SK-N-MC (cell line): ENCODE measurements at regions not wholly inside any gene's neighbourhood (a gene's known extent, or its start where the extent isn't known, plus 50 kb on each side); places are given as distances from the start of the nearest gene placed in this dataset.

Source experiments
- EZH2 ChIP-seq: fragments of 200-600 bp; sonication (generic); IDR thresholded peaks from one replicate; pipeline ENCODE4 v1.6.1; 2017; ENCODE audit warnings: antibody characterized with exemption
- POLR2AphosphoS5 ChIP-seq: IDR thresholded peaks from 2 replicates; pipeline ENCODE4 v1.6.1; 2012; ENCODE audit warnings: mild to moderate bottlenecking, low read depth, low read length, borderline replicate concordance

DNA sequence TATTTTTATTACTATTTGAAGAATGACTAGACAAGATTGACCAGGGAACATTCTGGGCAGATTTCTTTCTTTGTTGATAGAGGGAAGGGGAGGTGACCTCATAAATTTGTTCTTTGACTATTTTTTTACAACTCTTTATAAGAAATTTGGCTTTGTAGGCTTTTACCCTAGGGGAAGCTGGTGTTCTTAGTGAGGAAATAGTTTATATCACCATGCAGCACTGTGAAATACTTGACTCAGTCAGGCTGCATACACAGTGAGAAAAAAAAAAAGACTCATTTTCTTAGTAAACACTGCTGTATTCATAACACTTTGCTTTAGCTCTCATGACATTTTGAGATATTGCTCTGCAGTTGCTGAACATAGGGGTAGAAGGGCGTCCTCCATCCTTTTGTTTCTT, 336.6 kb upstream of the PIK3R1 start:
- no peak for TF ChIP-seq EZH2
- TF ChIP-seq POLR2AphosphoS5 = no peak
